K562 (cell line): ENCODE measurements at regions not wholly inside any gene's neighbourhood (a gene's known extent, or its start where the extent isn't known, plus 50 kb on each side); places are given as distances from the start of the nearest gene placed in this dataset.

Experiments used
- ATAC-seq: fragments of 200-7000 bp; cut with Tn5 transposase; 3 replicates; pipeline ENCODE4 v1.9.1; 2020; ENCODE audit warnings: moderate library complexity
- BruUV-seq: library from RNA; stranded (reverse); fragments of 400-500 nt; replicated peaks from 2 replicates; lab custom pipeline; 2021; lab: Mats Ljungman, UMichigan
- CTCF ChIA-PET: fragments of 300-600 bp; formaldehyde crosslinking; extraction: SDS; loops from one replicate; lab custom pipeline; 2021; ENCODE audit warnings: low intra/inter-chr PET ratio; lab: Yijun Ruan, JAX
- POLR2A ChIA-PET: fragments of 300-600, 350-650 bp; sonication (Branson Sonifier 250); formaldehyde crosslinking; extraction: SDS; loops from one replicate; lab custom pipeline; 2021; ENCODE audit warnings: antibody characterized with exemption, inconsistent platforms; lab: Yijun Ruan, JAX
- DNase-seq, 4 experiments: peaks; one replicate each; pipeline versions ENCODE4 v3.0.0 to v3.0.0-alpha.2; 2011 to 2018; ENCODE audit warnings: low spot score in 3 of 4, mixed read lengths in 3 of 4; ENCODE audit errors: extremely low read depth in 1 of 4
- FAIRE-seq: peaks from 2 replicates; lab custom pipeline; 2011; peaks lifted over from hg19 to GRCh38; lab: Jason Lieb, UNC
- H2AFZ ChIP-seq: 2 replicates; pipeline ENCODE4 v1.6.0; 2011; ENCODE audit warnings: low read depth, low read length, control low read depth, inconsistent platforms
- H3K27ac ChIP-seq: fragments of 200-600 bp; 3 replicates; pipeline ENCODE4 v1.8.0; 2011; ENCODE audit warnings: low read depth, mild to moderate bottlenecking, control low read depth, inconsistent platforms, low read length, moderate library complexity, mixed read lengths; ENCODE audit errors: extremely low read depth
- H3K27me3 ChIP-seq, 2 experiments: fragments of 300-600 bp in 1 of 2; 2 replicates in 1 of 2; 3 replicates in 1 of 2; pipeline versions ENCODE4 v1.6.0 to v1.8.0; 2011; ENCODE audit warnings: inconsistent platforms in 2 of 2, low read length in 2 of 2, mild to moderate bottlenecking in 1 of 2, mixed read lengths in 1 of 2, moderate library complexity in 1 of 2; ENCODE audit not compliant: control insufficient read depth in 2 of 2, insufficient read depth in 2 of 2
- H3K36me3 ChIP-seq: fragments of 300-600 bp; 3 replicates; pipeline ENCODE4 v1.8.0; 2011; ENCODE audit warnings: mild to moderate bottlenecking, low read length, inconsistent platforms; ENCODE audit not compliant: control insufficient read depth, insufficient read depth
- H3K4me1 ChIP-seq, 2 experiments: fragments of 200-600 bp in 1 of 2; replicated peaks in 1 of 2; 2 replicates in 1 of 2; 3 replicates in 1 of 2; pipeline versions ENCODE4 v1.5.1 to v1.8.0; 2011; ENCODE audit warnings: inconsistent platforms in 2 of 2, low read length in 2 of 2, mild to moderate bottlenecking in 1 of 2, mixed read lengths in 1 of 2, moderate library complexity in 1 of 2; ENCODE audit not compliant: control insufficient read depth in 2 of 2, insufficient read depth in 2 of 2
- H3K4me2 ChIP-seq: 2 replicates; pipeline ENCODE4 v1.6.1; 2011; ENCODE audit warnings: low read length, control low read depth, inconsistent platforms, mixed read lengths; ENCODE audit not compliant: insufficient read depth
- H3K4me3 ChIP-seq: fragments of 200-600 bp; sonication (generic), shearing (Covaris generic); 2 replicates; pipeline ENCODE4 v1.5.1; 2016; ENCODE audit warnings: control low read depth, inconsistent platforms
- H3K79me2 ChIP-seq: fragments of 200-600 bp; 3 replicates; pipeline ENCODE4 v1.8.0; 2011; ENCODE audit warnings: low read length, inconsistent platforms; ENCODE audit not compliant: control insufficient read depth, insufficient read depth
- H3K9ac ChIP-seq, 2 experiments: 2 replicates each; pipeline versions ENCODE4 v1.6.0 to v1.6.1; 2011; ENCODE audit warnings: low read depth in 2 of 2, low read length in 2 of 2, control low read depth in 1 of 2, inconsistent platforms in 1 of 2, mild to moderate bottlenecking in 1 of 2, mixed read lengths in 1 of 2; ENCODE audit not compliant: insufficient read depth in 1 of 2
- H3K9me1 ChIP-seq: one replicate; pipeline ENCODE4 v1.6.0; 2011; ENCODE audit warnings: inconsistent platforms, mild to moderate bottlenecking, low read length, moderate library complexity; ENCODE audit not compliant: control insufficient read depth, insufficient read depth
- H3K9me3 ChIP-seq: replicated peaks from 2 replicates; pipeline ENCODE4 v1.5.1; 2011; ENCODE audit warnings: low read depth, low read length, inconsistent platforms; ENCODE audit not compliant: control insufficient read depth, insufficient read depth
- H4K20me1 ChIP-seq: replicated peaks from 2 replicates; pipeline ENCODE4 v1.6.1; 2011; ENCODE audit warnings: low read length, inconsistent platforms, mixed read lengths; ENCODE audit not compliant: control insufficient read depth, insufficient read depth
- ARHGAP35 ChIP-seq: fragments of 450-650 bp; IDR thresholded peaks from 2 replicates; pipeline ENCODE4 v1.6.1; 2018; ENCODE audit not compliant: partially characterized antibody
- BRD9 ChIP-seq: fragments of 450-650 bp; IDR thresholded peaks from 2 replicates; pipeline ENCODE4 v1.6.1; 2018; ENCODE audit warnings: low read depth; ENCODE audit not compliant: partially characterized antibody
- CHD2 ChIP-seq: IDR thresholded peaks from 2 replicates; pipeline ENCODE4 v1.6.1; 2011; ENCODE audit warnings: low read depth, low read length
- DACH1 ChIP-seq: fragments of 450-650 bp; IDR thresholded peaks from 2 replicates; pipeline ENCODE4 v1.6.1; 2018; ENCODE audit not compliant: partially characterized antibody
- MECOM ChIP-seq: fragments of 250-450 bp; sonication (Bioruptor Pico); IDR thresholded peaks from 2 replicates; pipeline ENCODE4 v1.8.0; 2022; ENCODE audit warnings: inconsistent platforms
- MTA3 ChIP-seq: fragments of 450-650 bp; formaldehyde crosslinking; IDR thresholded peaks from 2 replicates; pipeline ENCODE4 v1.6.1; 2017; ENCODE audit warnings: mild to moderate bottlenecking, borderline replicate concordance
- SIRT6 ChIP-seq: IDR thresholded peaks from one replicate; pipeline ENCODE4 v1.6.1; 2012; ENCODE audit warnings: low read depth, mild to moderate bottlenecking, control low read depth, inconsistent platforms, low read length, moderate library complexity
- SMARCE1 ChIP-seq: fragments of 450-650 bp; IDR thresholded peaks from 2 replicates; pipeline ENCODE4 v1.7.1; 2016; ENCODE audit warnings: mild to moderate bottlenecking
- TCF7L2 ChIP-seq: fragments of 150-350 bp; IDR thresholded peaks from 2 replicates; pipeline ENCODE4 v1.6.1; 2016; ENCODE audit warnings: low read depth, mild to moderate bottlenecking, low read length, moderate library complexity
- TFAM ChIP-seq: fragments of 250-450 bp; sonication (Bioruptor Pico); conservative IDR thresholded peaks from 2 replicates; pipeline ENCODE4 v1.5.0; 2021; ENCODE audit warnings: mild to moderate bottlenecking, moderate library complexity
- TFAP4 ChIP-seq: sonication (generic); formaldehyde crosslinking; IDR thresholded peaks from 2 replicates; pipeline ENCODE4 v1.8.0; 2022; ENCODE audit warnings: missing genetic modification reagents, mild to moderate bottlenecking, moderate library complexity, borderline replicate concordance
- ZBTB8A ChIP-seq: fragments of 450-650 bp; IDR thresholded peaks from 2 replicates; pipeline ENCODE4 v1.6.1; 2018; ENCODE audit warnings: mild to moderate bottlenecking, moderate library complexity; ENCODE audit not compliant: partially characterized antibody
- ZNF146 ChIP-seq: IDR thresholded peaks from one replicate; pipeline ENCODE4 v1.6.1; 2018; ENCODE audit warnings: missing compliant biosample characterization; ENCODE audit not compliant: unreplicated experiment
- ZNF316 ChIP-seq: fragments of 450-650 bp; IDR thresholded peaks from 2 replicates; pipeline ENCODE4 v1.6.1; 2016
- ZNF512 ChIP-seq: IDR thresholded peaks from 2 replicates; pipeline ENCODE4 v1.6.1; 2016; ENCODE audit warnings: missing genetic modification characterization, missing compliant biosample characterization
- WGBS: fragments of 100-300 bp; shearing (Covaris generic); methylation state at CpG from one replicate; pipeline ENCODE4 v1.1.6; 2016; ENCODE audit warnings: low coverage, mixed read lengths; ENCODE audit not compliant: insufficient coverage; ENCODE audit errors: missing lambda C conversion rate; 5-methylcytosine and 5-hydroxymethylcytosine counted together
- in situ Hi-C: fragments of 300-500 bp; cut with MboI; formaldehyde crosslinking; loops from 4 replicates; pipeline ENCODE4 v1.15.0; 2018; ENCODE audit warnings: inconsistent platforms, mixed read lengths
- intact Hi-C: fragments of 100-400 bp; cut with micrococcal nuclease; formaldehyde crosslinking; loops from 2 replicates; pipeline ENCODE4 v1.14.2; 2022

GRCh38 chr11:91955206-91955605, 269.4 kb upstream of the FAT3 start:
- CTCF ChIA-PET, result no interaction called here
- ATAC-seq (no peak), FAIRE-seq (no peak), DNase-seq (no peak)
- POLR2A ChIA-PET, result no interaction called here
- Histone ChIP-seq H3K4me3 (no peak overlapping the region), H3K9me1 (no peaks in the 10 kb centered on the region), H3K27me3 (no peaks in the 10 kb centered on the region), H3K79me2 (no peaks in the 10 kb centered on the region), H3K4me1 (no peaks in the 10 kb centered on the region; a peak in 1 of 5 replicates), H3K4me2 (no peak overlapping the region), H3K9ac (no peak overlapping the region), H3K27ac (no peak overlapping the region), H3K9me3 (peaks cover under 1% of the 10 kb centered on the region), H3K36me3 (no peaks in the 10 kb centered on the region), H2AFZ (no peak overlapping the region), H4K20me1 (no peaks in the 10 kb centered on the region)
- intact Hi-C loops (no loop called here), in situ Hi-C loops (no loop called here)
- no TSS peak for BruUV-seq
- TF ChIP-seq MECOM (no peak), ZNF316 (no peak), ZNF512 (tag) (no peak), SIRT6 (no peak), TFAM (CRISPR knock-in tag) (no peak), SMARCE1 (no peak), BRD9 (no peak), MTA3 (no peak), ZNF146 (CRISPR knock-in tag) (no peak), TFAP4 (no peak), TCF7L2 (no peak), ARHGAP35 (no peak), DACH1 (no peak), ZBTB8A (no peak), CHD2 (no peak)
- WGBS, result 0% methylated on average over 1 of the region's 1 CpG
